Activated naive CD8-positive, alpha-beta T cell (primary cell): ENCODE measurements at regions not wholly inside any gene's neighbourhood (a gene's known extent, or its start where the extent isn't known, plus 50 kb on each side); places are given as distances from the start of the nearest gene placed in this dataset.

Source experiments
- H3K27ac Mint-ChIP-seq: one replicate; pipeline ENCODE4 v1.8.0; 2021; ENCODE audit warnings: mixed read lengths
- H3K27me3 Mint-ChIP-seq: one replicate; pipeline ENCODE4 v1.8.0; 2021; ENCODE audit warnings: mixed read lengths
- H3K36me3 Mint-ChIP-seq: one replicate; pipeline ENCODE4 v1.8.0; 2021; ENCODE audit warnings: mixed read lengths
- H3K4me1 Mint-ChIP-seq: one replicate; pipeline ENCODE4 v1.8.0; 2021; ENCODE audit warnings: low read depth, mixed read lengths
- H3K4me3 Mint-ChIP-seq: one replicate; pipeline ENCODE4 v1.8.0; 2021; ENCODE audit warnings: mild to moderate bottlenecking, mixed read lengths
- H3K9me3 Mint-ChIP-seq: one replicate; pipeline ENCODE4 v1.8.0; 2021; ENCODE audit warnings: low read depth, mixed read lengths

- H3K27me3 Mint-ChIP-seq, result no peaks in the 10 kb centered on the region
- no peak overlapping the region for H3K27ac Mint-ChIP-seq
- no peaks in the 10 kb centered on the region for H3K4me1 Mint-ChIP-seq
- H3K9me3 Mint-ChIP-seq, result no peaks in the 10 kb centered on the region
- no peak overlapping the region for H3K4me3 Mint-ChIP-seq
- no peaks in the 10 kb centered on the region for H3K36me3 Mint-ChIP-seq
Measured at GRCh38 chr6:33936886-33937285, 133.1 kb upstream of the MLN start.

- Mint-ChIP-seq H3K27me3 (no peaks in the 10 kb centered on the region), H3K36me3 (no peaks in the 10 kb centered on the region), H3K9me3 (no peaks in the 10 kb centered on the region), H3K4me3 (no peak overlapping the region), H3K4me1 (no peaks in the 10 kb centered on the region), H3K27ac (no peak overlapping the region)
Measured at GRCh38 chr6:33935439-33936080, 131.8 kb upstream of the MLN start.

- no peaks in the 10 kb centered on the region for H3K9me3 Mint-ChIP-seq
- H3K27me3 Mint-ChIP-seq, result no peaks in the 10 kb centered on the region
- H3K27ac Mint-ChIP-seq, result no peak overlapping the region
Measured at GRCh38 chr6:33934731-33935270, 131.0 kb upstream of the MLN start.

GRCh38 chr6:33933101-33933500, 129.3 kb upstream of the MLN start:
- H3K9me3 Mint-ChIP-seq, result no peaks in the 10 kb centered on the region
- no peak overlapping the region for H3K4me3 Mint-ChIP-seq
- no peaks in the 10 kb centered on the region for H3K27me3 Mint-ChIP-seq
- H3K36me3 Mint-ChIP-seq, result no peaks in the 10 kb centered on the region
- no peak overlapping the region for H3K27ac Mint-ChIP-seq
- no peaks in the 10 kb centered on the region for H3K4me1 Mint-ChIP-seq

More at GRCh38 chr6:33934731-33935270, 131.0 kb upstream of the MLN start:
- Mint-ChIP-seq H3K36me3 (no peaks in the 10 kb centered on the region), H3K4me1 (no peaks in the 10 kb centered on the region), H3K4me3 (no peak overlapping the region)

- no peaks in the 10 kb centered on the region for H3K4me1 Mint-ChIP-seq
- no peak overlapping the region for H3K4me3 Mint-ChIP-seq
- no peak overlapping the region for H3K27ac Mint-ChIP-seq
- no peaks in the 10 kb centered on the region for H3K27me3 Mint-ChIP-seq
- H3K36me3 Mint-ChIP-seq, result no peaks in the 10 kb centered on the region
- no peaks in the 10 kb centered on the region for H3K9me3 Mint-ChIP-seq
Measured at GRCh38 chr6:33931799-33932198, 128.0 kb upstream of the MLN start.

GRCh38 chr6:33929575-33930288, 125.9 kb upstream of the MLN start:
- no peaks in the 10 kb centered on the region for H3K36me3 Mint-ChIP-seq

GRCh38 chr6:33927616-33928015, 123.8 kb upstream of the MLN start:
- no peaks in the 10 kb centered on the region for H3K36me3 Mint-ChIP-seq
- H3K27ac Mint-ChIP-seq, result no peak overlapping the region
- no peaks in the 10 kb centered on the region for H3K9me3 Mint-ChIP-seq
- H3K27me3 Mint-ChIP-seq, result no peaks in the 10 kb centered on the region
- H3K4me1 Mint-ChIP-seq, result peaks cover 10% of the 10 kb centered on the region
- no peak overlapping the region for H3K4me3 Mint-ChIP-seq

More at GRCh38 chr6:33929575-33930288, 125.9 kb upstream of the MLN start:
- no peaks in the 10 kb centered on the region for H3K27me3 Mint-ChIP-seq
- no peak overlapping the region for H3K27ac Mint-ChIP-seq
- no peaks in the 10 kb centered on the region for H3K4me1 Mint-ChIP-seq
- H3K9me3 Mint-ChIP-seq, result no peaks in the 10 kb centered on the region
- no peak overlapping the region for H3K4me3 Mint-ChIP-seq

GRCh38 chr6:33927112-33927511, 123.3 kb upstream of the MLN start:
- no peaks in the 10 kb centered on the region for H3K27me3 Mint-ChIP-seq
- peaks cover 15% of the 10 kb centered on the region for H3K4me1 Mint-ChIP-seq
- H3K9me3 Mint-ChIP-seq, result no peaks in the 10 kb centered on the region
- no peaks in the 10 kb centered on the region for H3K36me3 Mint-ChIP-seq
- H3K27ac Mint-ChIP-seq, result no peak overlapping the region
- H3K4me3 Mint-ChIP-seq, result no peak overlapping the region

- Mint-ChIP-seq H3K27ac (no peak overlapping the region), H3K4me3 (no peak overlapping the region), H3K9me3 (no peaks in the 10 kb centered on the region)
Measured at GRCh38 chr6:33926451-33926850, 122.6 kb upstream of the MLN start.

GRCh38 chr6:33925936-33926335, 122.1 kb upstream of the MLN start:
- no peak overlapping the region for H3K4me3 Mint-ChIP-seq
- no peaks in the 10 kb centered on the region for H3K27me3 Mint-ChIP-seq
- H3K27ac Mint-ChIP-seq, result no peak overlapping the region
- H3K4me1 Mint-ChIP-seq, result peaks cover 18% of the 10 kb centered on the region
- no peaks in the 10 kb centered on the region for H3K9me3 Mint-ChIP-seq
- no peaks in the 10 kb centered on the region for H3K36me3 Mint-ChIP-seq

More at GRCh38 chr6:33926451-33926850, 122.6 kb upstream of the MLN start:
- H3K36me3 Mint-ChIP-seq, result no peaks in the 10 kb centered on the region
- H3K27me3 Mint-ChIP-seq, result no peaks in the 10 kb centered on the region
- peaks cover 16% of the 10 kb centered on the region for H3K4me1 Mint-ChIP-seq

GRCh38 chr6:33925210-33925609, 121.4 kb upstream of the MLN start:
- Mint-ChIP-seq H3K27ac (no peak overlapping the region), H3K27me3 (no peaks in the 10 kb centered on the region), H3K4me1 (peaks cover 18% of the 10 kb centered on the region), H3K9me3 (no peaks in the 10 kb centered on the region), H3K36me3 (no peaks in the 10 kb centered on the region), H3K4me3 (no peak overlapping the region)

GRCh38 chr6:33924681-33925080, 120.9 kb upstream of the MLN start:
- Mint-ChIP-seq H3K36me3 (no peaks in the 10 kb centered on the region), H3K4me3 (no peak overlapping the region), H3K9me3 (no peaks in the 10 kb centered on the region), H3K27me3 (no peaks in the 10 kb centered on the region), H3K4me1 (peaks cover 18% of the 10 kb centered on the region), H3K27ac (no peak overlapping the region)

GRCh38 chr6:33923857-33924514, 120.2 kb upstream of the MLN start:
- Mint-ChIP-seq H3K9me3 (no peaks in the 10 kb centered on the region), H3K4me1 (peaks cover 18% of the 10 kb centered on the region), H3K27me3 (no peaks in the 10 kb centered on the region), H3K4me3 (no peak overlapping the region), H3K27ac (no peak overlapping the region), H3K36me3 (no peaks in the 10 kb centered on the region)

GRCh38 chr6:33921745-33922144, 117.9 kb upstream of the MLN start:
- Mint-ChIP-seq H3K4me1 (peaks cover 18% of the 10 kb centered on the region), H3K27ac (no peak overlapping the region), H3K36me3 (no peaks in the 10 kb centered on the region), H3K4me3 (no peak overlapping the region), H3K27me3 (no peaks in the 10 kb centered on the region), H3K9me3 (no peaks in the 10 kb centered on the region)

GRCh38 chr6:33918175-33918695, 114.4 kb upstream of the MLN start:
- H3K36me3 Mint-ChIP-seq, result no peaks in the 10 kb centered on the region
- no peak overlapping the region for H3K4me3 Mint-ChIP-seq
- no peaks in the 10 kb centered on the region for H3K27me3 Mint-ChIP-seq

More at GRCh38 chr6:33918175-33918695, 114.4 kb upstream of the MLN start:
- Mint-ChIP-seq H3K27ac (no peak overlapping the region), H3K9me3 (no peaks in the 10 kb centered on the region), H3K4me1 (peaks cover 34% of the 10 kb centered on the region)
